ENCODE measurements at regions not wholly inside any gene's neighbourhood (a gene's known extent, or its start where the extent isn't known, plus 50 kb on each side); places are given as distances from the start of the nearest gene placed in this dataset.

DNA sequence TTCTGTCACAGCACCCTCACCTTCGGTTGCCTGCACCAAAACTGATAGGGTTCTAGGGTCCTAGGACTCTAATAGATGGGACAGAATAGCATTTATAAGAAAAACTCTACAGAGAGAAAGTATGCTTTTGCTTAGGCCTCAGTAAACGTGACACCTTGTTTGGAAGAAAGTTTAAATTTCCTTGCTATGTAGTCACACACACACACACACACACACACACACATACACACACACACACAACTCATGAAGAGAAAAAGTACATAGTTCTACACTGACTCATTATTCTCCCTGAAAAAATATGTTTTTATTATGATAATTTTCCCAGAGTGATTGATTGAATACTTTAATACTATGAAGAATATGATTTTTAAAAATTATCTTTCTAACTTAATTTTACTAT is 220.8 kb upstream of the SNX19 start:
- peaks cover 32% of the 10 kb centered on the region for H3K4me1 Mint-ChIP-seq (ENCODE audit: unreplicated experiment)
- TF ChIP-seq, protein P1, sequence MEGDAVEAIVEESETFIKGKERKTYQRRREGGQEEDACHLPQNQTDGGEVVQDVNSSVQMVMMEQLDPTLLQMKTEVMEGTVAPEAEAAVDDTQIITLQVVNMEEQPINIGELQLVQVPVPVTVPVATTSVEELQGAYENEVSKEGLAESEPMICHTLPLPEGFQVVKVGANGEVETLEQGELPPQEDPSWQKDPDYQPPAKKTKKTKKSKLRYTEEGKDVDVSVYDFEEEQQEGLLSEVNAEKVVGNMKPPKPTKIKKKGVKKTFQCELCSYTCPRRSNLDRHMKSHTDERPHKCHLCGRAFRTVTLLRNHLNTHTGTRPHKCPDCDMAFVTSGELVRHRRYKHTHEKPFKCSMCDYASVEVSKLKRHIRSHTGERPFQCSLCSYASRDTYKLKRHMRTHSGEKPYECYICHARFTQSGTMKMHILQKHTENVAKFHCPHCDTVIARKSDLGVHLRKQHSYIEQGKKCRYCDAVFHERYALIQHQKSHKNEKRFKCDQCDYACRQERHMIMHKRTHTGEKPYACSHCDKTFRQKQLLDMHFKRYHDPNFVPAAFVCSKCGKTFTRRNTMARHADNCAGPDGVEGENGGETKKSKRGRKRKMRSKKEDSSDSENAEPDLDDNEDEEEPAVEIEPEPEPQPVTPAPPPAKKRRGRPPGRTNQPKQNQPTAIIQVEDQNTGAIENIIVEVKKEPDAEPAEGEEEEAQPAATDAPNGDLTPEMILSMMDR (IDR thresholded peaks at IDR 0.05) = no peak
- H3K36me3 Mint-ChIP-seq (ENCODE audit: unreplicated experiment) = no peaks in the 10 kb centered on the region
- H3K27me3 Mint-ChIP-seq (ENCODE audit: unreplicated experiment) = no peaks in the 10 kb centered on the region
- no peak overlapping the region for H3K4me3 Mint-ChIP-seq (ENCODE audit: unreplicated experiment)
- no peaks in the 10 kb centered on the region for H3K9me3 Mint-ChIP-seq (ENCODE audit: unreplicated experiment)
- DNase-seq (ENCODE audit: extremely low spot score, unreplicated experiment) = no peak
- no peak overlapping the region for H3K27ac Mint-ChIP-seq (ENCODE audit: unreplicated experiment)

DNA sequence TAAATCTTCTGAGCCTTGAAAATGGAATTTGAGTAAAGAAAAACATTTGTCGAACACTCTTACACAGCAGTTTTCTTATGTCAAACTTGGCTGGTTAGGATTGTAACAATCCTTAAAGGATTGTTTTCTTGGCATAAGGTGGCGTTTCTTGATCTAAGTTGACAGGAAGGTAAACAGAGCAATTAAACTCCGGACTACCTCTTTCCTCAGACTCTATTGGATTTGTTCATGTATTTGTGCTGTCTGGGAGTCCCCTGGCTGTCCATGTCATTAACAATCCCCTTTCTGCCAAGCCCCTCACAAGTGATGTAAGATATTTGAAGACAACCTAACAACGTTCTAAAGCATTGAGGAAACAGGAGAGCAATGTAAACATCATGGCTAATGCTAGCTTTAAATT is 222.5 kb upstream of the SNX19 start:
- no peaks in the 10 kb centered on the region for H3K27me3 Mint-ChIP-seq (ENCODE audit: unreplicated experiment)
- no peaks in the 10 kb centered on the region for H3K36me3 Mint-ChIP-seq (ENCODE audit: unreplicated experiment)
- H3K27ac Mint-ChIP-seq (ENCODE audit: unreplicated experiment) = no peak overlapping the region
- H3K4me1 Mint-ChIP-seq (ENCODE audit: unreplicated experiment) = peaks cover 32% of the 10 kb centered on the region
- no peaks in the 10 kb centered on the region for H3K9me3 Mint-ChIP-seq (ENCODE audit: unreplicated experiment)
- no peak overlapping the region for H3K4me3 Mint-ChIP-seq (ENCODE audit: unreplicated experiment)
- TF ChIP-seq, protein P1 (IDR thresholded peaks at IDR 0.05) = no peak
- no peak for DNase-seq (ENCODE audit: extremely low spot score, unreplicated experiment)

DNA sequence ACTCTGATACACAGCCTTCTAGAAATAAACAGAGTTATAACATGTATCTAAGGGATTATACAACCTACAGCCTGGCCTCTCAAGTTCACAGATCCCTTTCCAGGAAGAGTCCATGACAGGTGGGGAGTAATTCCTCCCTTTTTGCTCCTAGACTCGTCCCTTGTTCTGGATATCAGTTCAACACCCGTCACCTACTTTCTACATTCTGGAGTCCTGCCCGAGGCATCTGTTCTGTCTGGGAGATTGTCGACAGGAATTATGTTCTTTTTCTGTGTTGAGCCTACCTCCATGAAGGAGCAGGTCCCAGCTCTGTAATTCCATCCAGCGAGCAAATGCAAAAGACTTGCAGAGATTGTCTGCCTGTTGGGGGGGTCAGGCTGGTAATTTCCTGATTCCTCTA is 224.6 kb upstream of the NTM start:
- H3K27me3 Mint-ChIP-seq (ENCODE audit: unreplicated experiment) = no peaks in the 10 kb centered on the region
- no peak overlapping the region for H3K4me3 Mint-ChIP-seq (ENCODE audit: unreplicated experiment)
- H3K9me3 Mint-ChIP-seq (ENCODE audit: unreplicated experiment) = no peaks in the 10 kb centered on the region
- DNase-seq (ENCODE audit: extremely low spot score, unreplicated experiment) = no peak
- TF ChIP-seq, protein P1 (IDR thresholded peaks at IDR 0.05) = no peak
- H3K27ac Mint-ChIP-seq (ENCODE audit: unreplicated experiment) = no peak overlapping the region
- no peaks in the 10 kb centered on the region for H3K4me1 Mint-ChIP-seq (ENCODE audit: unreplicated experiment)
- H3K36me3 Mint-ChIP-seq (ENCODE audit: unreplicated experiment) = no peaks in the 10 kb centered on the region

DNA sequence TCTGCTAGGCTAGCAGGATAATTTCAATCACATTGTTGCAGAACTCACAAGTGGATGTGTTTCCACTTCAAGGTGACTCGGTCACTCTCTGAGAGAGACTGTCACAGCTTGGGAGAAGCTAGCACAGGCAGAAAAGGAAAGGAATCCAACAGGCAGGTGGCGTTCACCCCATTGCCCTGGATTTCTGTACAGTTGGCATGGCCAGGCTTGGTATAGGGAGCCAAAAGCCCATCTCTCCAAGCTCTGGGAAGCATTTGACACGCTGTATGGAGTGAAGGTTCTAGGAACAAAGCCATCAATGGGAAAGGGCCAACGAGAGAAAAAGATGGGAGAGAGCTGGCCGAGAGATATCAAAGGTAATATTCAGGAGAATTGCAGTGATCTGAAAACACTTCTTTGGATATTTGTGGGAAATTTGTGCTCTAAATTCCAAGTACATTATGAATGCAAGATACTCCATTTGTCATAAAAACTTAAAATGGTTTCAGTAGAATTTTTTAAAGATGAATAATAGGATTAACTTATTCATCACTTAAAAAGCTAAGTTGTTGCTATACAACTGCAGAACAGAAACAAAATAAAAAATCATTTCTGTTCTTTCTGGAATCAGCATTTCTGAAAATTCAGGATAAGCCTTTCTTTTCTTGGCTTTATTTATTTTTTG is 223.5 kb upstream of the NTM start:
- TF ChIP-seq, protein P1 (IDR thresholded peaks at IDR 0.05) = no peak
- no peaks in the 10 kb centered on the region for H3K9me3 Mint-ChIP-seq (ENCODE audit: unreplicated experiment)
- H3K36me3 Mint-ChIP-seq (ENCODE audit: unreplicated experiment) = no peaks in the 10 kb centered on the region
- H3K27ac Mint-ChIP-seq (ENCODE audit: unreplicated experiment) = no peak overlapping the region
- no peaks in the 10 kb centered on the region for H3K4me1 Mint-ChIP-seq (ENCODE audit: unreplicated experiment)
- peaks cover under 1% of the 10 kb centered on the region for H3K27me3 Mint-ChIP-seq (ENCODE audit: unreplicated experiment)
- H3K4me3 Mint-ChIP-seq (ENCODE audit: unreplicated experiment) = no peak overlapping the region
- no peak for DNase-seq (ENCODE audit: extremely low spot score, unreplicated experiment)

DNA sequence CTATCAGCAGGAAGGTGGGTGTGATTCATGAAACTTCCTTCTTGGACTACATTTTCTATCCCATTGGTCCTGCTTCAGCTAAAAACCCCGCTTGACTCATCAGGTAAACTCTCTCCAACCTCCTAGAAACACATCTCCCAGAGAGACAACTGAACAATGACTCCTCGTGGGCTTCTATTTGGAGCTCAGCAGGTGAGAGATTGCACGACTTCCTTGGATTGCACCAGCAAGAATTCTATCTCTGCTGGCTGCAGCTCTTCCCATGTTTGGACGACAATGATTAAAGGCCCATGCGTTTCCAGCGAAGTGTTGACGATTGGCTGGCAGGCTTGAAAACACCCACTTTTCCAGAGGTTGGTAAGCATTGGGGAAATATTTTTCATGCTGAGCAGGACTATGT is 216.1 kb upstream of the NTM start:
- no peaks in the 10 kb centered on the region for H3K9me3 Mint-ChIP-seq (ENCODE audit: unreplicated experiment)
- H3K27me3 Mint-ChIP-seq (ENCODE audit: unreplicated experiment) = peaks cover 3% of the 10 kb centered on the region
- H3K4me3 Mint-ChIP-seq (ENCODE audit: unreplicated experiment) = no peak overlapping the region
- H3K4me1 Mint-ChIP-seq (ENCODE audit: unreplicated experiment) = no peaks in the 10 kb centered on the region
- TF ChIP-seq, protein P1 (IDR thresholded peaks at IDR 0.05) = no peak
- H3K36me3 Mint-ChIP-seq (ENCODE audit: unreplicated experiment) = no peaks in the 10 kb centered on the region
- DNase-seq (ENCODE audit: extremely low spot score, unreplicated experiment) = no peak
- no peak overlapping the region for H3K27ac Mint-ChIP-seq (ENCODE audit: unreplicated experiment)
